ENCODE measurements at regions not wholly inside any gene's neighbourhood (a gene's known extent, or its start where the extent isn't known, plus 50 kb on each side); places are given as distances from the start of the nearest gene placed in this dataset.
A peak's percentile ranks its signal among the peaks of the same experiment; 100 is the strongest.

DNA sequence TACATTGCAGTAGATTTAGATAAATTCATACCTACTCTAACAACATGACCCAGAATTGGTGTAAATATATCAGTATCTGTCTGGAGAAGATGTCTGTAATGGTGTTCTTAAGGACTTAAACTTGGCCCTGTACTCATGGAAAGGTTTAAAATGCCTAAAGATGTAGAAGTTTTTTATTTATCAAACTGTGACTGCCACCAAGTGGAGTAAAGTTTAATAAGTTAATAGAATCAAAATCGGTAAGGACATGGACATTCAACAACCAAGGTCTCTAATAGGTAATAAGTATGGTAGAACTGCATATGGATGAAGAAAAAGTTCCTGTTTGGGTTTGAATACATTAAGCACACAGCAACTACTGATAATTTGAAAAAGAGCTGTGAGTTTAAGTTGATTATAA lies 474.0 kb upstream of the NDST3 start:
- Histone ChIP-seq H3K4me1 (replicated peaks; ENCODE audit: insufficient read depth) (no peaks in the 10 kb centered on the region), H4K20me1 (ENCODE audit: insufficient read depth) (no peaks in the 10 kb centered on the region), H3K36me3 (ENCODE audit: low read depth) (no peaks in the 10 kb centered on the region), H3K79me2 (ENCODE audit: low read depth) (no peaks in the 10 kb centered on the region), H3F3A (ENCODE audit: insufficient read depth, low read depth) (no peaks in the 10 kb centered on the region), H3K4me2 (no peak overlapping the region), H3K4me3 (no peak overlapping the region), H3K9me2 (ENCODE audit: insufficient read depth) (no peaks in the 10 kb centered on the region; the same call in 1 of the 2 replicates), H3K27ac (no peak overlapping the region), H3K27me3 (ENCODE audit: insufficient read depth, low read depth) (no peaks in the 10 kb centered on the region), H2AFZ (no peak overlapping the region), H3K9me3 (ENCODE audit: insufficient read depth, low read depth) (no peaks in the 10 kb centered on the region)
- TF ChIP-seq, protein P1, sequence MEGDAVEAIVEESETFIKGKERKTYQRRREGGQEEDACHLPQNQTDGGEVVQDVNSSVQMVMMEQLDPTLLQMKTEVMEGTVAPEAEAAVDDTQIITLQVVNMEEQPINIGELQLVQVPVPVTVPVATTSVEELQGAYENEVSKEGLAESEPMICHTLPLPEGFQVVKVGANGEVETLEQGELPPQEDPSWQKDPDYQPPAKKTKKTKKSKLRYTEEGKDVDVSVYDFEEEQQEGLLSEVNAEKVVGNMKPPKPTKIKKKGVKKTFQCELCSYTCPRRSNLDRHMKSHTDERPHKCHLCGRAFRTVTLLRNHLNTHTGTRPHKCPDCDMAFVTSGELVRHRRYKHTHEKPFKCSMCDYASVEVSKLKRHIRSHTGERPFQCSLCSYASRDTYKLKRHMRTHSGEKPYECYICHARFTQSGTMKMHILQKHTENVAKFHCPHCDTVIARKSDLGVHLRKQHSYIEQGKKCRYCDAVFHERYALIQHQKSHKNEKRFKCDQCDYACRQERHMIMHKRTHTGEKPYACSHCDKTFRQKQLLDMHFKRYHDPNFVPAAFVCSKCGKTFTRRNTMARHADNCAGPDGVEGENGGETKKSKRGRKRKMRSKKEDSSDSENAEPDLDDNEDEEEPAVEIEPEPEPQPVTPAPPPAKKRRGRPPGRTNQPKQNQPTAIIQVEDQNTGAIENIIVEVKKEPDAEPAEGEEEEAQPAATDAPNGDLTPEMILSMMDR (conservative IDR thresholded peaks at IDR 0.05), result peak; percentile 32; the same call in 1 of the 2 replicates
- no peak for TF ChIP-seq EZH2 (IDR thresholded peaks at IDR 0.05; ENCODE audit: low read depth)
- no peak for DNase-seq
- POLR2A ChIA-PET (ENCODE audit: unreplicated experiment), result no interaction called here
- CTCF ChIA-PET, result no interaction called here
- BruUV-seq (replicated peaks), result no TSS peak
- intact Hi-C loops (cut with micrococcal nuclease; ENCODE audit: unreplicated experiment), result loop anchor here (5.0 kb wide), 1 partner anchor 423 kb away; no protein-coding TSS in a partner anchor

DNA sequence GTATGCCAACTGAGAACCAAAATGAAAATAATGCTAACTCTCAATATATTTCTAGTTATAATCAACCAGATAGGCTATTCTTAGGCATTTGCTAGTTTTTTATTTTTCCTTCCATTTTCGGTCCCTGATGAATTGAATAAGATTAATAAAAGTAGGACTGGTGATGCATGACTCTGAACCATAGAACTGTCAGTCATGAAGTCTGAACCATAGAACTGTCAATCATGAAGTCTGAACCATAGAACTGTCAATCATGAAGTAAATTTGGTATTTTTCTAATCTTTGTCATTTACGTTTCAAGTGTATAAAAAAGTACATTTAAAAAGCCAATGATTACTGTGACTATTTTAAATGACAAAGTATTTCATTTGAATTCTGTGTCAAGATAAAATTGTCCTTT lies 460.2 kb upstream of the NDST3 start:
- no TSS peak for BruUV-seq (replicated peaks)
- no peak for DNase-seq
- CTCF ChIA-PET, result no interaction called here
- intact Hi-C loops (cut with micrococcal nuclease; ENCODE audit: unreplicated experiment), result no loop called here
- H3K79me2 ChIP-seq (ENCODE audit: low read depth), result no peaks in the 10 kb centered on the region
- POLR2A ChIA-PET (ENCODE audit: unreplicated experiment), result no interaction called here
- H3F3A ChIP-seq (ENCODE audit: insufficient read depth, low read depth), result no peaks in the 10 kb centered on the region
- no peak overlapping the region for H3K27ac ChIP-seq
- H3K9me2 ChIP-seq (ENCODE audit: insufficient read depth), result no peaks in the 10 kb centered on the region
- H4K20me1 ChIP-seq (ENCODE audit: insufficient read depth), result no peaks in the 10 kb centered on the region
- no peak for TF ChIP-seq EZH2 (IDR thresholded peaks at IDR 0.05; ENCODE audit: low read depth)
- TF ChIP-seq, protein P1 (conservative IDR thresholded peaks at IDR 0.05), result no peak
- no peak overlapping the region for H3K4me2 ChIP-seq
- H3K4me3 ChIP-seq, result no peak overlapping the region
- H3K9me3 ChIP-seq (ENCODE audit: insufficient read depth, low read depth), result no peaks in the 10 kb centered on the region
- no peak overlapping the region for H2AFZ ChIP-seq
- no peaks in the 10 kb centered on the region for H3K4me1 ChIP-seq (replicated peaks; ENCODE audit: insufficient read depth)
- no peaks in the 10 kb centered on the region for H3K36me3 ChIP-seq (ENCODE audit: low read depth)
- no peaks in the 10 kb centered on the region for H3K27me3 ChIP-seq (ENCODE audit: insufficient read depth, low read depth)

DNA sequence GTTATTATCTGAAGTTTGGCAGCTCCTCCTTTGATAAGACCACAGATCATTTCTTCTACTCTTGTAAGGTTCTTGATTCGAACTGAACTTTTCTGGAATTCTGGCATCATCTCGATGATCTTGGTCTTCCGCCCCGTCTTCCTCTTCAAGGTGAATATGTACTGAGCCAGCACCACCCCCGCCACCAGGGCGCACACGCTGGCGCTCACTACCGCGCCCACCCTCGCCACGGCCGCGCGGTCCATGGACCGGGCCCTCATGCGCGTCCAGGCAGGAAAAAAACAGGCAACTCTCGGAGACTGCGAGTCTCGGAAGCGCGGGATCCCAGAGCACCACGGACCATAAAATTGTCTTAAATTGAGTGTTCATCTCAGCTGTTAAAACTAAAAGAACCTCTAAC lies 458.4 kb upstream of the NDST3 start:
- Histone ChIP-seq H2AFZ (no peak overlapping the region), H3K36me3 (ENCODE audit: low read depth) (no peaks in the 10 kb centered on the region), H3K27me3 (ENCODE audit: insufficient read depth, low read depth) (no peaks in the 10 kb centered on the region), H3K4me2 (no peak overlapping the region), H3K27ac (no peak overlapping the region), H3K4me3 (no peak overlapping the region), H3K9me2 (ENCODE audit: insufficient read depth) (no peaks in the 10 kb centered on the region), H4K20me1 (ENCODE audit: insufficient read depth) (no peaks in the 10 kb centered on the region), H3K9me3 (ENCODE audit: insufficient read depth, low read depth) (no peaks in the 10 kb centered on the region), H3K4me1 (replicated peaks; ENCODE audit: insufficient read depth) (no peaks in the 10 kb centered on the region), H3K79me2 (ENCODE audit: low read depth) (no peaks in the 10 kb centered on the region), H3F3A (ENCODE audit: insufficient read depth, low read depth) (no peaks in the 10 kb centered on the region)
- intact Hi-C loops (cut with micrococcal nuclease; ENCODE audit: unreplicated experiment), result no loop called here
- POLR2A ChIA-PET (ENCODE audit: unreplicated experiment), result no interaction called here
- TF ChIP-seq, protein P1 (conservative IDR thresholded peaks at IDR 0.05), result no peak
- no peak for TF ChIP-seq EZH2 (IDR thresholded peaks at IDR 0.05; ENCODE audit: low read depth)
- no TSS peak for BruUV-seq (replicated peaks)
- no peak for DNase-seq
- CTCF ChIA-PET, result interaction anchor here (0.7 kb wide), 1 partner anchor 449 kb away, joined by 3 read pairs; no protein-coding TSS in a partner anchor

Data from PC-9 (cell line).